Brain microvascular endothelial cell (primary cell): ENCODE measurements at regions not wholly inside any gene's neighbourhood (a gene's known extent, or its start where the extent isn't known, plus 50 kb on each side); places are given as distances from the start of the nearest gene placed in this dataset.

Experiments
- DNase-seq: peaks from one replicate; pipeline ENCODE4 v3.0.0-alpha.2; 2020
- H3K27ac ChIP-seq: fragments of 250-450 bp; sonication (Bioruptor Pico); 2 replicates; pipeline ENCODE4 v1.5.1; 2020; ENCODE audit warnings: mild to moderate bottlenecking, moderate library complexity
- H3K27me3 ChIP-seq: fragments of 250-450 bp; sonication (Bioruptor Pico); replicated peaks from 2 replicates; pipeline ENCODE4 v1.5.1; 2020; ENCODE audit warnings: mild to moderate bottlenecking
- H3K36me3 ChIP-seq: fragments of 250-450 bp; sonication (Bioruptor Pico); replicated peaks from 2 replicates; pipeline ENCODE4 v1.5.1; 2020; ENCODE audit warnings: mild to moderate bottlenecking
- H3K4me3 ChIP-seq: 2 replicates; pipeline ENCODE4 v1.5.1; 2011; ENCODE audit warnings: low read depth, mild to moderate bottlenecking, control low read depth, low read length, moderate library complexity
- CTCF ChIP-seq: IDR thresholded peaks from 2 replicates; pipeline ENCODE4 v1.5.1; 2011; ENCODE audit warnings: low read depth, mild to moderate bottlenecking, moderate library complexity, low read length, control low read depth, inconsistent platforms; ENCODE audit errors: missing control alignments
- in situ Hi-C: cut with HindIII; loops from 2 replicates; pipeline ENCODE4 v1.10.0; 2017; ENCODE audit warnings: low sequenced_read_pairs, low pct_ligation_motif_present

- Histone ChIP-seq H3K27me3 (no peaks in the 10 kb centered on the region), H3K4me3 (no peak overlapping the region), H3K36me3 (no peaks in the 10 kb centered on the region), H3K27ac (no peak overlapping the region)
- in situ Hi-C loops = no loop called here
- no peak for DNase-seq
- TF ChIP-seq CTCF = no peak
Measured at GRCh38 chr13:40331802-40332201, 334.6 kb downstream of the FOXO1 start.

- TF ChIP-seq CTCF = no peak
- H3K4me3 ChIP-seq = no peak overlapping the region
- H3K36me3 ChIP-seq = no peaks in the 10 kb centered on the region
- DNase-seq = no peak
- no peaks in the 10 kb centered on the region for H3K27me3 ChIP-seq
- in situ Hi-C loops = no loop called here
- no peak overlapping the region for H3K27ac ChIP-seq
Measured at GRCh38 chr13:40333226-40333625, 333.2 kb downstream of the FOXO1 start.

GRCh38 chr13:40334031-40334430 lies 332.4 kb downstream of the FOXO1 start:
- Histone ChIP-seq H3K27me3 (no peaks in the 10 kb centered on the region), H3K27ac (no peak overlapping the region), H3K4me3 (no peak overlapping the region), H3K36me3 (no peaks in the 10 kb centered on the region)
- in situ Hi-C loops = no loop called here
- no peak for TF ChIP-seq CTCF
- no peak for DNase-seq

GRCh38 chr13:40334616-40335015 lies 331.8 kb downstream of the FOXO1 start:
- Histone ChIP-seq H3K4me3 (no peak overlapping the region), H3K27me3 (no peaks in the 10 kb centered on the region), H3K27ac (no peak overlapping the region), H3K36me3 (no peaks in the 10 kb centered on the region)
- in situ Hi-C loops = no loop called here
- TF ChIP-seq CTCF = no peak
- no peak for DNase-seq

GRCh38 chr13:40336228-40337221 lies 329.9 kb downstream of the FOXO1 start:
- DNase-seq = no peak
- H3K4me3 ChIP-seq = no peak overlapping the region
- no peaks in the 10 kb centered on the region for H3K36me3 ChIP-seq
- no peak for TF ChIP-seq CTCF
- in situ Hi-C loops = no loop called here
- H3K27ac ChIP-seq = no peak overlapping the region
- no peaks in the 10 kb centered on the region for H3K27me3 ChIP-seq

GRCh38 chr13:40337651-40338050 lies 328.8 kb downstream of the FOXO1 start:
- Histone ChIP-seq H3K27me3 (no peaks in the 10 kb centered on the region), H3K27ac (no peak overlapping the region), H3K36me3 (no peaks in the 10 kb centered on the region), H3K4me3 (no peak overlapping the region)
- no peak for DNase-seq
- no peak for TF ChIP-seq CTCF
- in situ Hi-C loops = no loop called here
